GM12873 (cell line): ENCODE measurements at regions not wholly inside any gene's neighbourhood (a gene's known extent, or its start where the extent isn't known, plus 50 kb on each side); places are given as distances from the start of the nearest gene placed in this dataset.

Experiments
- TF ChIP-seq, protein P1 (sequence below): IDR thresholded peaks from 2 replicates; pipeline ENCODE4 v1.5.1; 2012; ENCODE audit warnings: low read depth, mild to moderate bottlenecking, moderate library complexity, low read length, control low read depth; ENCODE audit not compliant: insufficient read depth; ENCODE audit errors: missing control alignments

GRCh38 chr5:155113888-155114287 is 100.3 kb downstream of the KIF4B start:
- TF ChIP-seq, protein P1, sequence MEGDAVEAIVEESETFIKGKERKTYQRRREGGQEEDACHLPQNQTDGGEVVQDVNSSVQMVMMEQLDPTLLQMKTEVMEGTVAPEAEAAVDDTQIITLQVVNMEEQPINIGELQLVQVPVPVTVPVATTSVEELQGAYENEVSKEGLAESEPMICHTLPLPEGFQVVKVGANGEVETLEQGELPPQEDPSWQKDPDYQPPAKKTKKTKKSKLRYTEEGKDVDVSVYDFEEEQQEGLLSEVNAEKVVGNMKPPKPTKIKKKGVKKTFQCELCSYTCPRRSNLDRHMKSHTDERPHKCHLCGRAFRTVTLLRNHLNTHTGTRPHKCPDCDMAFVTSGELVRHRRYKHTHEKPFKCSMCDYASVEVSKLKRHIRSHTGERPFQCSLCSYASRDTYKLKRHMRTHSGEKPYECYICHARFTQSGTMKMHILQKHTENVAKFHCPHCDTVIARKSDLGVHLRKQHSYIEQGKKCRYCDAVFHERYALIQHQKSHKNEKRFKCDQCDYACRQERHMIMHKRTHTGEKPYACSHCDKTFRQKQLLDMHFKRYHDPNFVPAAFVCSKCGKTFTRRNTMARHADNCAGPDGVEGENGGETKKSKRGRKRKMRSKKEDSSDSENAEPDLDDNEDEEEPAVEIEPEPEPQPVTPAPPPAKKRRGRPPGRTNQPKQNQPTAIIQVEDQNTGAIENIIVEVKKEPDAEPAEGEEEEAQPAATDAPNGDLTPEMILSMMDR = no peak

GRCh38 chr5:155114655-155115054 is 101.1 kb downstream of the KIF4B start:
- TF ChIP-seq, protein P1 = no peak

DNA sequence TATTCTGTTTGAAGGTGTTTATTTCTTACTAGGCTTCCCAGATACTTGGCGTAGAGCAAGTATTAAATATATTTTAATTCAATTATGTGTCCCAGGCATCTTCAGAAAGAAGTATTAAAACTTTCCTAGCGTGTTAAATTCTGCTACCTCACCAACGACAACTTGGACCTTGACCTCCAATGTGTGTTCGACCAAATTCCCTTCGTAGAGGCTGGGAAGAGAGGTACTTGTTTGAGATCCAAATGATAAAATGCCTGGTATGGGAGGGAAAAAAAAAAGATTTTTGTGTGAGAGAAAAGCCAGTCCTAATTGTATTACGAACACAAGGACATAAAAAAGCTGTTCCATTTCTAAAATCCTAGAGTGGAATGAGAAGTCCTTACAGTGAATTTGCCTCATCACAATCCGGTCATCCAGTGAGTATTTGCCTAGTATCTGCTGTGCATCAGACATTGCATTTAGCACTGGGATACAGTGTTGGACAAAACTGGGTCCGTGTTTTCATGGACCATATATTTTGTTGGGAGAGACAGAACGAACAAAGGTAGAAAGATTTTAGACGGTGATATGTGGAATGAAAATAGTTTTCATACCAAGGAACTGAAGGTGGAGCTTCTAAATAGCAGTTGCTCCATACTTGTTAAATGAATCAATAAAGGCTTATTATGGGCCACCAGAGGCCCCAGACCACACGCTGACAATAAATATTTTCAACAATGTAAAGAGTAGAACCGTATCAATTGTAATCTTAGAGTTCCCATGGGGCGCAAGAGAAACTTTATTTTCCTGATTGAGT is 103.1 kb downstream of the KIF4B start:
- TF ChIP-seq, protein P1 = no peak

DNA sequence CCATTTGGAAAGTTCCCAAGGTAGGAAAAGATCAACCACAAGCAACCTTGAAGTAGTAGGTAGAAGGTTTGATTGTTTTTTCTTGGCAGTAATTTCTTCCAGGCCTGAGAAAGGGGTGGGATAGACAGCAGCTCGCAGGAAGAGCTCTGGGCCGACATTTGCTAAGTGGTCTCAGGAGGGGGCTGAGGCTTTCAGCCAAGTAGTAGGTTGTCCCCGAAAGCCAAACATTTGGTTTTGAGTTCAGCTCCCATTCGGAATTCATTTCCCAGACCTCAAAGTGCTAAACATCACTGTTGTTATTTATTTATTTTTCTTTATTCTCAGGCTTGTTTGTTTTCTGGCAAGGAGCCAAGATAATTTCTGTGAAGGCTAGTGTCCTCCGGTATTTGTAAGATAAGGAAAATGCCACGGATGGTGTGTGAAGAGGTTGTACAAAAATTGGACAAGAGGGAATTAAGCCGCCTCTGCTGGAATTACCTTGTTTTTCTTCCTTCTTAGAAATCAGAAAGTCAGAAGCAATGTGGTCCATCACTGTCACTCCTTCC is 112.1 kb downstream of the KIF4B start:
- TF ChIP-seq, protein P1 = no peak

DNA sequence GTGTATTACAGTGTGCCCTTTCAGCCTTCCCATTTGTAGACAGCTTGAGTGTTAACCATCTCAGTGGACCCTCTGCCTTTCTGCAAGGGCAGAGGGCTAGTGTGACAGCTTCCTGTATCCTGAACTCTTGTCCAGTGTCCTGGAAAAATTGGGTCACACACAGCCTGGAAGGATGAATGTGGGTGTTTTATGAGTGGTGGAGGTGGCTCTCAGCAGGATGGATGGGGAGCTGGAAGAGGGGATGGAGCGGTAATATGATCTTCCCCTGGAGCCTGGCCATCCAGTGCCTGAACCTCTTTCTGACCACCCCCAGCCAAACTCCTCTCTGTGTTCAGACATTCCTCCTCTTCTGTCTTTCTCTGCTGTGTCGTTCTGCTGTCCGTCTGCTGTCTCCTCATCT is 113.0 kb downstream of the KIF4B start:
- TF ChIP-seq, protein P1 = no peak

DNA sequence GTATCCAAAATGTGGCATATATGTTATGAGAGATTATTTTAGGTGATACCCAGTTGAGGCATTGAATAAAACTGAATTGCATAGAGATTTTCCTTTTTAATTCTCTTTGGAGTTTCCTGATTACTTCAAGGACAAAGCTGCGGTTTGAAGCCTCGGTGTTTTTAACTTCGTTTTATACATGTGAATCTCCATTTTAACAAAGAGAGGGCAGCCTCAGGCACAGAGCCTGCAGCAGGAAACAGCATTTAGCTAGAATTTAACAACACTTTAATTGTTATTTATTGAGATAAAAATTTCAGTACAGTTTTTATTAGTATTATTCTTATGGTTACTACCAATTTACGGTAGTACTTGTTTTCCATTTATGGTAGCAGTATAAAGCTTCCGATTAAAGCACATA is 114.0 kb downstream of the KIF4B start:
- TF ChIP-seq, protein P1 = no peak

DNA sequence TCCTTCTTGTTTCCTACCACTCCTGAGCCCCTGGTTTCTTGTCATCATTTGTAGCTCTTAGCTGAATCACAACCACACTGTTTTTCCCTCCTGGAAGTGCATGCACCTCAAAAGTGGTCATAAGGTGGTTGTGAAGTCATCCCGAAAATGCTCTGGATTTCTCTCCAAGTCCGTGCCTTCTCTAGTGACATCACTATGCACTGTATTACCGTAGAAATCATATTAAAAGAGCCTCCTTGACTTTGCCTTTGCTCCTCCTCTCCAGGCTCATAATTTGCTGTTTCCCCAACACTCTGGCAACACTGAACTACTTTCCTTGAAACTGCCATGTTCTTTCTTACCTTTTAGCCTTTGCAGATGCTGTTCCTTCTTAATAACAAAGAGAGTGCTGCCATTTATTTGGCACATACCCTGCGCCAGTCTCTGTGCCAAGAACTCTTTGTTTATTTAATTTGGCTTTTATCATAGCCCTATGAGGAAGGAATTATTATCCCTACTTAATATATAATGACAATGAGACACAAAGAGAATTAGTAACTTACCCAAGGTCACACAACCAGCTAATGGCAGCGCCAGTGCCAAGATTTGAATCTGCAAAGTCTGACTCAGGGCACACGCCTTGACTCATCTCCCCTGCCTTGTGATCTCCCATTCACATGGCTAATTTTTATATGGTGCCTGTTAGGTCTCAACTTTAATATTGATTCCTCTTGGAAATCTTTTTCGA is 115.4 kb downstream of the KIF4B start:
- TF ChIP-seq, protein P1 = no peak
